ENCODE measurements at regions not wholly inside any gene's neighbourhood (a gene's known extent, or its start where the extent isn't known, plus 50 kb on each side); places are given as distances from the start of the nearest gene placed in this dataset.

- Histone ChIP-seq H2BK120ac (replicated peaks; ENCODE audit: low read depth, low read length) (no peak overlapping the region), H3K79me2 (ENCODE audit: control insufficient read depth in 1 of 2, insufficient read depth in 2 of 2, low read length in 2 of 2) (no peaks in the 10 kb centered on the region), H2AFZ (ENCODE audit: low read length) (no peak overlapping the region), H3K27ac (ENCODE audit: low read depth, low read length) (no peak overlapping the region), H3K23me2 (ENCODE audit: low read depth, low read length) (no peaks in the 10 kb centered on the region), H3K9me3 (ENCODE audit: insufficient read depth in 2 of 2, low read depth in 1 of 2, low read length in 1 of 2) (no peaks in the 10 kb centered on the region), H4K91ac (replicated peaks; ENCODE audit: insufficient read length, low read length) (no peak overlapping the region), H3K79me1 (ENCODE audit: low read depth, low read length) (no peaks in the 10 kb centered on the region), H4K5ac (ENCODE audit: insufficient read length, low read depth, low read length) (no peak overlapping the region), H3K23ac (ENCODE audit: insufficient read length) (no peak overlapping the region), H2BK20ac (ENCODE audit: low read length) (no peak overlapping the region), H3K27me3 (replicated peaks in 1 of 4; ENCODE audit: control insufficient read depth in 3 of 4, extremely low read depth in 1 of 4, insufficient read depth in 3 of 4, low read length in 3 of 4) (no peaks in the 10 kb centered on the region), H2BK12ac (ENCODE audit: low read depth, low read length) (no peak overlapping the region), H2BK5ac (ENCODE audit: low read depth, low read length) (no peak overlapping the region), H4K8ac (ENCODE audit: extremely low read depth, insufficient read depth, low read length) (no peak overlapping the region), H3K56ac (replicated peaks; ENCODE audit: insufficient read length, low read depth, low read length) (no peak overlapping the region), H4K20me1 (replicated peaks in 1 of 2; ENCODE audit: control insufficient read depth in 1 of 2, insufficient read depth in 2 of 2, low read length in 2 of 2) (no peaks in the 10 kb centered on the region), H2BK15ac (ENCODE audit: low read length) (no peak overlapping the region), H3K36me3 (ENCODE audit: control insufficient read depth in 2 of 4, insufficient read depth in 4 of 4, low read length in 3 of 4) (no peaks in the 10 kb centered on the region), H3K18ac (ENCODE audit: extremely low read depth, low read length) (no peak overlapping the region), H3K9ac (replicated peaks in 1 of 4; ENCODE audit: extremely low read depth in 1 of 4, low read depth in 3 of 4, low read length in 3 of 4) (no peak overlapping the region), H3K4me2 (ENCODE audit: insufficient read depth in 1 of 2, low read depth in 2 of 2, low read length in 2 of 2) (no peak overlapping the region), H3K4me1 (replicated peaks in 1 of 4; ENCODE audit: control insufficient read depth in 3 of 4, insufficient read depth in 4 of 4, low read length in 3 of 4) (no peaks in the 10 kb centered on the region), H3K4ac (replicated peaks; ENCODE audit: insufficient read length, low read depth, low read length) (no peak overlapping the region), H3K14ac (ENCODE audit: insufficient read length) (no peak overlapping the region), H2AK5ac (ENCODE audit: low read depth, low read length) (no peak overlapping the region), H3K4me3 (ENCODE audit: extremely low read depth in 1 of 4, insufficient read depth in 2 of 4, low read depth in 3 of 4, low read length in 4 of 4) (no peak overlapping the region)
- TF ChIP-seq MAX (IDR thresholded peaks at IDR 0.05) (no peak), ATF3 (IDR thresholded peaks at IDR 0.05; ENCODE audit: insufficient read depth, low read depth, low read length) (no peak), BACH1 (IDR thresholded peaks at IDR 0.05; ENCODE audit: low read length) (peak; percentile 58; the same call in 1 of the 2 replicates), KDM4A (IDR thresholded peaks at IDR 0.05; ENCODE audit: low read depth, low read length, severe bottlenecking) (no peak), MAFK (IDR thresholded peaks at IDR 0.05; ENCODE audit: low read depth, low read length) (peak; percentile 16; the same call in 1 of the 2 replicates), EZH2 (IDR thresholded peaks at IDR 0.05; ENCODE audit: low read depth, low read length, severe bottlenecking) (no peak), CTBP2 (IDR thresholded peaks at IDR 0.05; ENCODE audit: borderline replicate concordance, insufficient read depth, insufficient read length, low read length) (no peak), TAF1 (IDR thresholded peaks at IDR 0.05; ENCODE audit: low read depth, low read length) (no peak)
- FAIRE-seq: no peak
- POLR2A ChIA-PET (ENCODE audit: partially characterized antibody): no interaction called here
- no peak for DNase-seq (ENCODE audit: low read depth in 1 of 2, low spot score in 2 of 2)
- CTCF ChIA-PET (ENCODE audit: partially characterized antibody): no interaction called here
- 84% methylated on average over 6 of the region's 6 CpGs; no CpG with 5 or more reads in 1 of the 2 experiments for WGBS, 2 experiments (ENCODE audit: extremely low coverage in 1 of 2, insufficient coverage in 1 of 2, insufficient read length in 1 of 2, insufficient replicate concordance in 2 of 2, low coverage in 1 of 2, low lambda C conversion rate in 2 of 2, missing lambda C conversion rate in 1 of 2)
These were observed 52.8 kb upstream of the LYPLAL1 start for GRCh38 chr1:219120624-219121544.
